ENCODE measurements at regions not wholly inside any gene's neighbourhood (a gene's known extent, or its start where the extent isn't known, plus 50 kb on each side); places are given as distances from the start of the nearest gene placed in this dataset.

- Histone ChIP-seq H3K9me1 (ENCODE audit: control insufficient read depth, extremely low read depth, insufficient read depth, low read length) (no peaks in the 10 kb centered on the region), H3K4me2 (ENCODE audit: control insufficient read depth, extremely low read depth, insufficient read depth, low read depth, low read length) (no peak overlapping the region), H3K79me2 (ENCODE audit: control insufficient read depth, insufficient read depth, low read length) (no peaks in the 10 kb centered on the region), H3K27me3 (ENCODE audit: control insufficient read depth, extremely low read depth, insufficient read depth, low read length) (no peaks in the 10 kb centered on the region), H3K27ac (ENCODE audit: control insufficient read depth, insufficient read depth, low read length) (no peak overlapping the region), H4K20me1 (ENCODE audit: control insufficient read depth, extremely low read depth, insufficient read depth, low read length) (no peaks in the 10 kb centered on the region), H3K36me3 (ENCODE audit: control insufficient read depth in 2 of 2, extremely low read depth in 1 of 2, insufficient read depth in 2 of 2, low read length in 2 of 2) (no peaks in the 10 kb centered on the region), H2AFZ (ENCODE audit: control insufficient read depth, low read length) (no peak overlapping the region), H3K4me1 (ENCODE audit: control insufficient read depth, extremely low read depth, insufficient read depth, low read length) (no peaks in the 10 kb centered on the region), H3K9me3 (ENCODE audit: control insufficient read depth, low read depth, low read length) (no peaks in the 10 kb centered on the region), H3K9ac (ENCODE audit: control insufficient read depth, extremely low read depth, insufficient read depth, low read length) (no peak overlapping the region), H3K4me3 (ENCODE audit: control insufficient read depth in 2 of 3, extremely low read depth in 1 of 3, insufficient read depth in 2 of 3, low read depth in 1 of 3, low read length in 3 of 3) (no peak overlapping the region)
- no peak for FAIRE-seq
- TF ChIP-seq EZH2 (IDR thresholded peaks at IDR 0.05; ENCODE audit: low read length) = no peak
- no peak for TF ChIP-seq CTCF (optimal IDR thresholded peaks at IDR 0.05 in 1 of 3, IDR thresholded peaks at IDR 0.05 in 1 of 3, conservative IDR thresholded peaks at IDR 0.05 in 1 of 3; ENCODE audit: extremely low read depth in 1 of 3, insufficient read depth in 2 of 3, low read length in 3 of 3)
- DNase-seq (ENCODE audit: low read depth, low spot score) = no peak
- dilution Hi-C loops (cut with MboI; ENCODE audit: extremely low pct_ligation_motif_present, low sequenced_read_pairs) = no loop called here
Measured at GRCh38 chr15:61657461-61657860, 402.8 kb downstream of the VPS13C start.

GRCh38 chr15:61656391-61656790, 403.9 kb downstream of the VPS13C start:
- Histone ChIP-seq H3K36me3 (ENCODE audit: control insufficient read depth in 2 of 2, extremely low read depth in 1 of 2, insufficient read depth in 2 of 2, low read length in 2 of 2) (no peaks in the 10 kb centered on the region), H3K27me3 (ENCODE audit: control insufficient read depth, extremely low read depth, insufficient read depth, low read length) (no peaks in the 10 kb centered on the region), H3K9me3 (ENCODE audit: control insufficient read depth, low read depth, low read length) (no peaks in the 10 kb centered on the region), H3K9ac (ENCODE audit: control insufficient read depth, extremely low read depth, insufficient read depth, low read length) (no peak overlapping the region), H3K79me2 (ENCODE audit: control insufficient read depth, insufficient read depth, low read length) (no peaks in the 10 kb centered on the region), H2AFZ (ENCODE audit: control insufficient read depth, low read length) (no peak overlapping the region), H3K9me1 (ENCODE audit: control insufficient read depth, extremely low read depth, insufficient read depth, low read length) (no peaks in the 10 kb centered on the region), H3K4me2 (ENCODE audit: control insufficient read depth, extremely low read depth, insufficient read depth, low read depth, low read length) (no peak overlapping the region), H4K20me1 (ENCODE audit: control insufficient read depth, extremely low read depth, insufficient read depth, low read length) (no peaks in the 10 kb centered on the region), H3K4me1 (ENCODE audit: control insufficient read depth, extremely low read depth, insufficient read depth, low read length) (no peaks in the 10 kb centered on the region), H3K4me3 (ENCODE audit: control insufficient read depth in 2 of 3, extremely low read depth in 1 of 3, insufficient read depth in 2 of 3, low read depth in 1 of 3, low read length in 3 of 3) (no peak overlapping the region), H3K27ac (ENCODE audit: control insufficient read depth, insufficient read depth, low read length) (no peak overlapping the region)
- DNase-seq (ENCODE audit: low read depth, low spot score) (no peak), FAIRE-seq (no peak)
- no peak for TF ChIP-seq EZH2 (IDR thresholded peaks at IDR 0.05; ENCODE audit: low read length)
- TF ChIP-seq CTCF (optimal IDR thresholded peaks at IDR 0.05 in 1 of 3, IDR thresholded peaks at IDR 0.05 in 1 of 3, conservative IDR thresholded peaks at IDR 0.05 in 1 of 3; ENCODE audit: extremely low read depth in 1 of 3, insufficient read depth in 2 of 3, low read length in 3 of 3) = no peak
- dilution Hi-C loops (cut with MboI; ENCODE audit: extremely low pct_ligation_motif_present, low sequenced_read_pairs) = no loop called here

All from keratinocyte (primary cell).